OCI-LY7 (cell line): ENCODE measurements at regions not wholly inside any gene's neighbourhood (a gene's known extent, or its start where the extent isn't known, plus 50 kb on each side); places are given as distances from the start of the nearest gene placed in this dataset.

Experiments used
- EZH2phosphoT487 ChIP-seq: fragments of 200-600 bp; sonication (generic); IDR thresholded peaks from 2 replicates; pipeline ENCODE4 v1.6.1; 2018; ENCODE audit warnings: low read depth, borderline replicate concordance, mild to moderate bottlenecking, mixed run types, antibody characterized with exemption, low read length, moderate library complexity, mixed read lengths
- TF ChIP-seq, protein P1 (sequence below): fragments of 200-600 bp; sonication (generic); conservative IDR thresholded peaks from 2 replicates; pipeline ENCODE4 v1.5.1; 2014; ENCODE audit warnings: mild to moderate bottlenecking, antibody characterized with exemption, low read length, moderate library complexity, mixed read lengths

DNA sequence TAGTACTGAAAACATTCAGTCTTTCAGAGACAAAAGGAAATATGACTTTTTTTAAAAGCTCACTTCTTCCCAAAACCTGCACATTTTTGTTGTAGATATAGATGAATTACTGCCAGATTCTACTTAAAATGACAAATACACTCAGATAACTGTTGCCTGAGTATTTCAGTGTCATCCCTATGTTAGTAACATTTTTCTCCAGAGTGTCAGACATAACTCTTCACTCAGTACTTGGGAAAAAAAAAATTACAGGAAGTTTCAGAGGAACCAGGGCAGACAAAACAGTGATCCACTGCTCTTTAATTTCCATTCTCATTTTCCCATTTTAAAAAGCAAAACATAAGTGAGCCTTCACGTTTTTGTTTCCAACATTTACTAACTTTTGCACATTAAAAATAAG lies 79.3 kb upstream of the ITGA1 start:
- TF ChIP-seq, protein P1, sequence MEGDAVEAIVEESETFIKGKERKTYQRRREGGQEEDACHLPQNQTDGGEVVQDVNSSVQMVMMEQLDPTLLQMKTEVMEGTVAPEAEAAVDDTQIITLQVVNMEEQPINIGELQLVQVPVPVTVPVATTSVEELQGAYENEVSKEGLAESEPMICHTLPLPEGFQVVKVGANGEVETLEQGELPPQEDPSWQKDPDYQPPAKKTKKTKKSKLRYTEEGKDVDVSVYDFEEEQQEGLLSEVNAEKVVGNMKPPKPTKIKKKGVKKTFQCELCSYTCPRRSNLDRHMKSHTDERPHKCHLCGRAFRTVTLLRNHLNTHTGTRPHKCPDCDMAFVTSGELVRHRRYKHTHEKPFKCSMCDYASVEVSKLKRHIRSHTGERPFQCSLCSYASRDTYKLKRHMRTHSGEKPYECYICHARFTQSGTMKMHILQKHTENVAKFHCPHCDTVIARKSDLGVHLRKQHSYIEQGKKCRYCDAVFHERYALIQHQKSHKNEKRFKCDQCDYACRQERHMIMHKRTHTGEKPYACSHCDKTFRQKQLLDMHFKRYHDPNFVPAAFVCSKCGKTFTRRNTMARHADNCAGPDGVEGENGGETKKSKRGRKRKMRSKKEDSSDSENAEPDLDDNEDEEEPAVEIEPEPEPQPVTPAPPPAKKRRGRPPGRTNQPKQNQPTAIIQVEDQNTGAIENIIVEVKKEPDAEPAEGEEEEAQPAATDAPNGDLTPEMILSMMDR = no peak
- TF ChIP-seq EZH2phosphoT487 = no peak
